Breast epithelium (tissue), 3 donors: ENCODE measurements at regions not wholly inside any gene's neighbourhood (a gene's known extent, or its start where the extent isn't known, plus 50 kb on each side); places are given as distances from the start of the nearest gene placed in this dataset.

Experiments
- POLR2A ChIP-seq: fragments of 450-650 bp; IDR thresholded peaks from one replicate; pipeline ENCODE4 v1.6.1; 2016; ENCODE audit warnings: antibody characterized with exemption, mild to moderate bottlenecking, moderate library complexity
- TF ChIP-seq, protein P1 (sequence below), 3 donors: fragments of 450-650 bp; IDR thresholded peaks; one replicate each; pipeline ENCODE4 v1.5.1; 2016 to 2017; ENCODE audit warnings: antibody characterized with exemption in 3 of 3, mild to moderate bottlenecking in 3 of 3, moderate library complexity in 3 of 3

DNA sequence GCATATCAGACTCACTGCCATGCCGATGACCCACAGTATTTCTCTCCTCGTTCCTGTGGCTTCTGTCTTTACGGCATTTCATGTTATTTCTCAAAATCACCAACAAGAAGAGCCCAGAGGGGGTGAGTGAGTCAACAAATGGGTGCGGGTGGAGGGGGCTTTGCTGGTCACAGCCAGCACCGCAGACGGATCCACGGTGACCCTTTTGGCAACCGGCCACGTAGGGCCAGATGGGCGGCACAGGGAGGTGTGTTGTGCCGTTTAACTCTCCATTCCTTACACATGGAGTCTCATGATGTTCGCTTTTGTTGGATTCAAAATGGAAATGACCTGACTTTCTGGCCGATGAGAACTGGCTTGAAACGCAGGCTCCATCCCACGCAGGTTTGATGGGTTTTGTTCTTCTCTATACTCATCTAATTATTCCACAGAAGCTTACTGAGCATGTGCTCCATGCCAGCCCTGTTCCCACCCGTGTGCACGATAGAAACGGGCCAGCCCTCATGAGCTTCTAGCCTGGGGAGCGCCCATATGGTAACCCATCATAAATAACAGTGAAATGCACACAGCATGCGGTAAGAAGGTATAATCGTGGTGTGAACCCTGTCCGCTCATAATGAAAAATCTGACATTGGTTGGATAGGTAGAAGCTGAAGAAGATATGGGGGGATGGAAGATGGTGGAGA lies 319.9 kb downstream of the BRD1 start:
- TF ChIP-seq, protein P1, sequence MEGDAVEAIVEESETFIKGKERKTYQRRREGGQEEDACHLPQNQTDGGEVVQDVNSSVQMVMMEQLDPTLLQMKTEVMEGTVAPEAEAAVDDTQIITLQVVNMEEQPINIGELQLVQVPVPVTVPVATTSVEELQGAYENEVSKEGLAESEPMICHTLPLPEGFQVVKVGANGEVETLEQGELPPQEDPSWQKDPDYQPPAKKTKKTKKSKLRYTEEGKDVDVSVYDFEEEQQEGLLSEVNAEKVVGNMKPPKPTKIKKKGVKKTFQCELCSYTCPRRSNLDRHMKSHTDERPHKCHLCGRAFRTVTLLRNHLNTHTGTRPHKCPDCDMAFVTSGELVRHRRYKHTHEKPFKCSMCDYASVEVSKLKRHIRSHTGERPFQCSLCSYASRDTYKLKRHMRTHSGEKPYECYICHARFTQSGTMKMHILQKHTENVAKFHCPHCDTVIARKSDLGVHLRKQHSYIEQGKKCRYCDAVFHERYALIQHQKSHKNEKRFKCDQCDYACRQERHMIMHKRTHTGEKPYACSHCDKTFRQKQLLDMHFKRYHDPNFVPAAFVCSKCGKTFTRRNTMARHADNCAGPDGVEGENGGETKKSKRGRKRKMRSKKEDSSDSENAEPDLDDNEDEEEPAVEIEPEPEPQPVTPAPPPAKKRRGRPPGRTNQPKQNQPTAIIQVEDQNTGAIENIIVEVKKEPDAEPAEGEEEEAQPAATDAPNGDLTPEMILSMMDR (IDR thresholded peaks at IDR 0.05) = no peak
- no peak for TF ChIP-seq POLR2A
